ENCODE measurements at regions not wholly inside any gene's neighbourhood (a gene's known extent, or its start where the extent isn't known, plus 50 kb on each side); places are given as distances from the start of the nearest gene placed in this dataset.

- TF ChIP-seq POLR2AphosphoS5 (IDR thresholded peaks at IDR 0.05), result no peak
- TF ChIP-seq, protein P1, sequence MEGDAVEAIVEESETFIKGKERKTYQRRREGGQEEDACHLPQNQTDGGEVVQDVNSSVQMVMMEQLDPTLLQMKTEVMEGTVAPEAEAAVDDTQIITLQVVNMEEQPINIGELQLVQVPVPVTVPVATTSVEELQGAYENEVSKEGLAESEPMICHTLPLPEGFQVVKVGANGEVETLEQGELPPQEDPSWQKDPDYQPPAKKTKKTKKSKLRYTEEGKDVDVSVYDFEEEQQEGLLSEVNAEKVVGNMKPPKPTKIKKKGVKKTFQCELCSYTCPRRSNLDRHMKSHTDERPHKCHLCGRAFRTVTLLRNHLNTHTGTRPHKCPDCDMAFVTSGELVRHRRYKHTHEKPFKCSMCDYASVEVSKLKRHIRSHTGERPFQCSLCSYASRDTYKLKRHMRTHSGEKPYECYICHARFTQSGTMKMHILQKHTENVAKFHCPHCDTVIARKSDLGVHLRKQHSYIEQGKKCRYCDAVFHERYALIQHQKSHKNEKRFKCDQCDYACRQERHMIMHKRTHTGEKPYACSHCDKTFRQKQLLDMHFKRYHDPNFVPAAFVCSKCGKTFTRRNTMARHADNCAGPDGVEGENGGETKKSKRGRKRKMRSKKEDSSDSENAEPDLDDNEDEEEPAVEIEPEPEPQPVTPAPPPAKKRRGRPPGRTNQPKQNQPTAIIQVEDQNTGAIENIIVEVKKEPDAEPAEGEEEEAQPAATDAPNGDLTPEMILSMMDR (IDR thresholded peaks at IDR 0.05), result no peak
- TF ChIP-seq EP300 (IDR thresholded peaks at IDR 0.05), result no peak
These were observed 1251.6 kb downstream of the NLGN4Y start for GRCh38 chrY:15775880-15776279.

All from upper lobe of left lung (tissue), 4 donors.